Bronchial epithelial cell (primary cell): ENCODE measurements at regions not wholly inside any gene's neighbourhood (a gene's known extent, or its start where the extent isn't known, plus 50 kb on each side); places are given as distances from the start of the nearest gene placed in this dataset.
A peak's percentile ranks its signal among the peaks of the same experiment; 100 is the strongest.

ENCODE experiments used
- DNase-seq: peaks from one replicate; pipeline ENCODE4 v3.0.0-alpha.2; 2010; ENCODE audit warnings: low read depth
- FAIRE-seq: peaks from 2 replicates; lab custom pipeline; 2011; peaks lifted over from hg19 to GRCh38; lab: Jason Lieb, UNC
- H3K27me3 ChIP-seq: 2 replicates; pipeline ENCODE4 v1.5.1; 2011; ENCODE audit warnings: low read length; ENCODE audit not compliant: control insufficient read depth, insufficient read depth
- H3K36me3 ChIP-seq: 2 replicates; pipeline ENCODE4 v1.5.1; 2011; ENCODE audit warnings: low read length; ENCODE audit not compliant: control insufficient read depth, insufficient read depth
- H3K4me3 ChIP-seq: 2 replicates; pipeline ENCODE4 v1.5.1; 2011; ENCODE audit warnings: mild to moderate bottlenecking, low read depth, low read length, control low read depth
- TF ChIP-seq, protein P1 (sequence below): IDR thresholded peaks from 2 replicates; pipeline ENCODE4 v1.5.1; 2011; ENCODE audit warnings: mild to moderate bottlenecking, moderate library complexity, low read length, control low read depth, inconsistent platforms; ENCODE audit not compliant: insufficient read depth, severe bottlenecking

- Histone ChIP-seq H3K36me3 (no peaks in the 10 kb centered on the region), H3K27me3 (no peaks in the 10 kb centered on the region), H3K4me3 (no peak overlapping the region)
- DNase-seq (no peak), FAIRE-seq (no peak)
- TF ChIP-seq, protein P1, sequence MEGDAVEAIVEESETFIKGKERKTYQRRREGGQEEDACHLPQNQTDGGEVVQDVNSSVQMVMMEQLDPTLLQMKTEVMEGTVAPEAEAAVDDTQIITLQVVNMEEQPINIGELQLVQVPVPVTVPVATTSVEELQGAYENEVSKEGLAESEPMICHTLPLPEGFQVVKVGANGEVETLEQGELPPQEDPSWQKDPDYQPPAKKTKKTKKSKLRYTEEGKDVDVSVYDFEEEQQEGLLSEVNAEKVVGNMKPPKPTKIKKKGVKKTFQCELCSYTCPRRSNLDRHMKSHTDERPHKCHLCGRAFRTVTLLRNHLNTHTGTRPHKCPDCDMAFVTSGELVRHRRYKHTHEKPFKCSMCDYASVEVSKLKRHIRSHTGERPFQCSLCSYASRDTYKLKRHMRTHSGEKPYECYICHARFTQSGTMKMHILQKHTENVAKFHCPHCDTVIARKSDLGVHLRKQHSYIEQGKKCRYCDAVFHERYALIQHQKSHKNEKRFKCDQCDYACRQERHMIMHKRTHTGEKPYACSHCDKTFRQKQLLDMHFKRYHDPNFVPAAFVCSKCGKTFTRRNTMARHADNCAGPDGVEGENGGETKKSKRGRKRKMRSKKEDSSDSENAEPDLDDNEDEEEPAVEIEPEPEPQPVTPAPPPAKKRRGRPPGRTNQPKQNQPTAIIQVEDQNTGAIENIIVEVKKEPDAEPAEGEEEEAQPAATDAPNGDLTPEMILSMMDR: no peak
Measured at GRCh38 chr2:59112258-59112657, 871.1 kb upstream of the FANCL start.

DNA sequence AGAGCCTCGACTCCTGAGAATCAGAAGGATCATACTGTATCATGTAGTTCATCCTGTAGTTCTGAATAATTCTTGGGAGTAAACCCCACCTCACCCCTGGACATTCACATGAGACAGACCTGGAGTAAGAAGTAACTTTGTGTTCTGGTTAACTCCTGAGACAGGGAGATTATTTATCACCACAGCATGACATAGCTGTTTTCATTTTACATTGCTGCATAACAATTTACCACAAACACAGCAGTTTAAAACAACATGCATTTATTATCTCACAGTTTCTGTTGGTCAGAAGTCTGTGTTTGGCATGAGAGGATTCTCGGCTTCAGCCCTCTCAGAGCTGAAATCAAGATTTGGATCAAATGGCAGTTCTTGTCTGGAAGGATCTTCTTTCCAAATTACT lies 855.8 kb upstream of the FANCL start:
- H3K4me3 ChIP-seq: no peak overlapping the region
- TF ChIP-seq, protein P1: no peak
- no peak for DNase-seq
- no peaks in the 10 kb centered on the region for H3K27me3 ChIP-seq
- no peak for FAIRE-seq
- H3K36me3 ChIP-seq: no peaks in the 10 kb centered on the region

GRCh38 chr2:59093571-59093970 lies 852.4 kb upstream of the FANCL start:
- TF ChIP-seq, protein P1: no peak
- H3K4me3 ChIP-seq: no peak overlapping the region
- DNase-seq (peak; percentile 73), FAIRE-seq (no peak)
- H3K27me3 ChIP-seq: no peaks in the 10 kb centered on the region
- H3K36me3 ChIP-seq: no peaks in the 10 kb centered on the region

GRCh38 chr2:59084326-59084725 lies 843.2 kb upstream of the FANCL start:
- TF ChIP-seq, protein P1: no peak
- no peak for DNase-seq
- no peaks in the 10 kb centered on the region for H3K36me3 ChIP-seq
- no peaks in the 10 kb centered on the region for H3K27me3 ChIP-seq
- no peak overlapping the region for H3K4me3 ChIP-seq
- FAIRE-seq: no peak

DNA sequence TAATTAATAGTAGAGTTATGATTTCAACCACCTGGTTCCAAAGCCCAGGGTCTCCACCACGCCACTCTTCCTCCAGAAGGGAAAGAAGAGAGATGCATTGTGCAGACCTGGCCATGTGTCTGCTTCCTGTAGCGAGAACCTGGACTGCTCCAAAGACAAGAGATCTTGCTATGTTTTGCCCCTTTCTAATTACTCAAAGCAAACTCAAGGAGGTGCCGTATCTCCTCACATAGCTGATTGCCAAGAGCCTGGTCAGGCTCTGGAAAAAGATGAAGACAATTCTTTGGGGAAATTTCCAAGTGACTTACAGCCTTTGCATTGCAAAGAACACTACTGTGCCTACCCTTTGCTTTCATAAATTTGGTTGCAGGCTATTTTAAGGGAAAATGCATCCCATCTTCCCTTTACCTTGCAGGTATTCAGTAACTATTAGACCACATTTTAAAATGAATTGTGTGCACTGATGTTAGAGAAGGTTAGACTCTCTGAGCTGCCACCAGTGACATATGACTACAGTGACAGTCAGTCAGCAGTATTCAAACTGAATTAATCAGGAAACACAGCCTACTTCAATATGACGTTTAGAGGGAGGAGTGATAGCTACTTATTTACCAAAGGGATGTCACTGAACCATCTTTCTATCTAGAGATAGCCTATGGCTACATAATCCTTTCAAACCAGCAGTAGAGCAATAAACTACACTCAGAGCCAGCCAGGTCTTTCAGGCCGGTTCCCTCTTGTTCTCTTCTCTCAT lies 842.1 kb upstream of the FANCL start:
- FAIRE-seq (no peak), DNase-seq (no peak)
- no peaks in the 10 kb centered on the region for H3K27me3 ChIP-seq
- H3K4me3 ChIP-seq: no peak overlapping the region
- no peaks in the 10 kb centered on the region for H3K36me3 ChIP-seq
- TF ChIP-seq, protein P1: no peak

GRCh38 chr2:59082657-59083056 lies 841.5 kb upstream of the FANCL start:
- Histone ChIP-seq H3K27me3 (no peaks in the 10 kb centered on the region), H3K4me3 (no peak overlapping the region), H3K36me3 (no peaks in the 10 kb centered on the region)
- FAIRE-seq: no peak
- TF ChIP-seq, protein P1: no peak
- no peak for DNase-seq
